NT2/D1 (cell line): ENCODE measurements at regions not wholly inside any gene's neighbourhood (a gene's known extent, or its start where the extent isn't known, plus 50 kb on each side); places are given as distances from the start of the nearest gene placed in this dataset.

Source experiments
- SUZ12 ChIP-seq: IDR thresholded peaks from 2 replicates; pipeline ENCODE4 v1.6.1; 2011; ENCODE audit not compliant: insufficient read length, insufficient read depth; ENCODE audit errors: extremely low read depth
- YY1 ChIP-seq: IDR thresholded peaks from 2 replicates; pipeline ENCODE4 v1.6.1; 2011; ENCODE audit not compliant: insufficient read length, insufficient read depth
- ZNF274 ChIP-seq: IDR thresholded peaks from 2 replicates; pipeline ENCODE4 v1.6.1; 2011; ENCODE audit warnings: mild to moderate bottlenecking, low read depth, low read length

GRCh38 chr5:115052948-115053347 is 116.8 kb downstream of the TRIM36 start:
- TF ChIP-seq YY1 (no peak), ZNF274 (no peak), SUZ12 (no peak)
